HG03097 (cell line): ENCODE measurements at regions not wholly inside any gene's neighbourhood (a gene's known extent, or its start where the extent isn't known, plus 50 kb on each side); places are given as distances from the start of the nearest gene placed in this dataset.
"Not testable (repeated sequence)": the region's sequence is repeated elsewhere in the genome, so short reads cannot be mapped to it uniquely, and the experiment has no call there.

Experiments used
- ATAC-seq: cut with Tn5 transposase; IDR thresholded peaks from one replicate; pipeline ENCODE4 v1.9.1; 2021; ENCODE audit not compliant: unreplicated experiment, low FRiP score

GRCh38 chr1:190665045-190665444 lies 187.4 kb upstream of the BRINP3 start:
- no peak for ATAC-seq

DNA sequence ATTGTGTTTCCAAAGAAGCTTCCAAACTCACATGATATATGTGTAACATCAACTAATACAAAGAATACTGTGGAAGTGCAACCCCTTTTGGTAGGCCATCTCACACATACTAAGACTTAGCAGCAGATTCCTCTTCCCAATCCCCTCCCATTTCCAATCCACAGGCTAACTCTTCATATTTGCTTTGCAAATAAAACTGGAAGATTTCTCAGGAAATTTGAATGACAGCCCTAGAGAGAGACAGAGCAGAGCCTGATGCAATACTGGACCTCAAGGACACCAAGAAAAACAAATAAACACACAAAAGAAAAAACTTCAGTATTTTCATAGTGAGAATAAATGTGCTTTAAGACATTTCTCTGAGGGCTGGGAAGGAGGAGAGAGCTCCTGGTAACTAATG lies 190.2 kb upstream of the BRINP3 start:
- no peak for ATAC-seq

DNA sequence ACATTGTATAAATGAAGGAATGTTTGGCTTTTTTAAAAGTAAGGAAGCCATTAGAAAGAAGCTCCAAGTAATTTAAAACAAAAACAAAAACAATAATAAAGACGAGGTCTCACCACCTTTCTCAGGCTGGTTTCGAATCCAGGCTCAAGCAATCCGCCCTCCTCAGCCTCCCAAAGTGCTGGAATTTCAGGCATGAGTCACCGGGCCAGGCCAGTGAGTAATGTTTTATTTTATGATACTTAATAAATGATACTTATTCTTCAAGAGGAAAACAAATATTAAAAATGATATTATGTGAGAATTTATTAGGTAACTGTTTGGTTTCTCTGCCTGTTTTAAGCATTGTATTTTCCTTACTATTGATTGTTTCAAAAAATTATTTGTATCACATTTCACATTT lies 201.4 kb upstream of the BRINP3 start:
- ATAC-seq = no peak

DNA sequence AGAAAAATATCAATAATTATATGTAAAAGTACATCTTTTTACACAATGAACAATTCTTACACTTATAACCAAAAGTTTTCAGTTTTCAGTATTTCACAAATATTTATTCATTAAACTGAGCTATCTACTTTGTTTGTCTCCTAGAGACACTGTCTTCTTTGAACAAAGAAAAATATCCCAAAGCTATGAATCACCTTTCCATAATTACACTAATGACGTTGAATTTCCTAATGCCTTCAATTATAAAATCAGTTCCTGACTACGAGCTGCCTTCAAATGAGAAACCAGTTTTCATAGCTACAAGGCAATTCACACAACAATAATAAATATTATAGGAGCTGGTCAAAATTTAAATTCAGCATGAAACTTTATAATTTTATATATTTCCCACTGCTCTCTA lies 201.8 kb upstream of the BRINP3 start:
- no peak for ATAC-seq

GRCh38 chr1:190679983-190680382 lies 202.3 kb upstream of the BRINP3 start:
- no peak for ATAC-seq

DNA sequence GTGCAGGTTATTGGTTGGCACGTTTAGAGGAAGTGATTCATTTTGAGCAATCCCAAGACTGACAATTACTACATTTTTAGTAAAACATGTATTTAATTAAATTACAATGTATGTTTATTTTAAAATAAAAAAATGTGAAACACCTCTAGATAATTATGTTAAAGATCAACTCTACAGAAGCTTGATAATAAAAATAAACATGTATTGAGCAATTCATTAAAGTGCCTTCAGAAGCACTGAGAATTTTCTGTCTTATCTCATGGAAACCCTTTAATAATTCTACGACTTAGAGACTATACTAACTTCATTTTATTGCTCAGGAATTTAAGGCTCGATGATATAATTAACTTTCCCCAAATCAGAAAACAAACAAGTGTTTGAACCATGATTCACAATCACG lies 208.0 kb upstream of the BRINP3 start:
- ATAC-seq = no peak

DNA sequence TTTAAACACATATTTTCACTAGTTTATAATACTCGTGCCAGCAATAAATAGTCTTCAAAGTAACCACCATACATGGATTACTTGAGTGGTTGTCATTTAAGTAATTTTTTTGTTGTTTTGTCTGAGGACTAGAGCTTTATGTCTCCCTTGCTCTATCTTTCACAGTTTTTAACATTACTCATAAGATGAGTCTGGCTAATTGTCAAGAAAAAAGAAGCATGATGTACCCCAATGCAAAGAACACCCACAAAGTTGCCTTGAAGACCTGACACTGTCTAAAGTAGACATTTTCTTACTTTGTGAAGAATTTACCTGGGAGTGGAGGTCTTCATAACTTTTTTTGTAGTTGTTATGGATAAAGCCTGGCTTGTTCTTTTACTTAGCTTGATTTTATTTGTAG lies 210.4 kb upstream of the BRINP3 start:
- ATAC-seq = no peak

DNA sequence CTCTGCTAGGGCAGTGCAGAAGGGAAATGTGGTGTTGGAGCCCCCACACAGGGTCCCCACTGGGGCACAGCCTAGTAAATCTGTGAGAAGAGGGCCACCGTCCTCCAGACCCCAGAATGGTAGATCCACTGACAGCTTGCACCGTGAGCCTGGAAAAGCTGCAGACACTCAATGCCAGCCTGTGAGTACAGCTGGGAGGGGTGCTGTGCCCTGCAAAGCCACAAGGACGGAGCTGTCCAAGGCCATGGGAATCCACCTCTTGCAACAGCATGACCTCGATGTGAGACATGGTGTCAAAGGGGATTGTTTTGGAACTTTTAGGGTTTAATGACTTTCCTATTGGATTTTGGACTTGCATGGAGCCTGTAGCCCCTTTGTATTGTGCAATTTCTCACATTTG lies 220.8 kb upstream of the BRINP3 start:
- ATAC-seq = not testable (repeated sequence)

- no peak for ATAC-seq
These were observed 221.5 kb upstream of the BRINP3 start for GRCh38 chr1:190699165-190699564.

DNA sequence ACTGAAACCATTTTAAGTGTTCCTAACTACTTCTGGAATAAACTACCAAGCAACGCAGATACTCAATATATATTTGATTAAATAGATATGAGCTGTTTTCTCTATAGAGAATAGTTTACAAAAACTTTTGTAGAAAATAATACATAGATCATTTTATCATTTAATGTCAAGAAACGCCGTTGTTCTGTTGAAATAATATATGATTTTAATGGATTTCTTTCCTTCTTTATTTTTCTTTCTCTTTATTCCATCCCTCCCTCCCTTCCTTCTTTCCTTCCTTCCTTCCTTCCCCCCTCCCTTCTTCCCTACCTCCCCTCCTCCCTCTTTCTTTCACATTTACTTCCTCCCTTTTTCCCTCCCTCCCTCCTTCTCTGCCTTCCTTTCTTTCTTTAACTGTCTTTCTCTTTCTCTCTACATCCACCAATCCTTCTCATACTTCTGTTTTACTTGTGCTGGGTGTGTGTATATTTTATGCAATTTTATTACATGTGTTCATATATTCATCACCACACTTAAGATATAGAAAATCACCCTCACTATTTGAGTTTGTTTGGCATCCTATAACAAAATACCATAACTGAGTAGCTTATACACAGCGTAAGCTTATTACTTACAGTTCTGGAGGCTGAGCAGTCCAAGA lies 230.9 kb upstream of the BRINP3 start:
- ATAC-seq = no peak

DNA sequence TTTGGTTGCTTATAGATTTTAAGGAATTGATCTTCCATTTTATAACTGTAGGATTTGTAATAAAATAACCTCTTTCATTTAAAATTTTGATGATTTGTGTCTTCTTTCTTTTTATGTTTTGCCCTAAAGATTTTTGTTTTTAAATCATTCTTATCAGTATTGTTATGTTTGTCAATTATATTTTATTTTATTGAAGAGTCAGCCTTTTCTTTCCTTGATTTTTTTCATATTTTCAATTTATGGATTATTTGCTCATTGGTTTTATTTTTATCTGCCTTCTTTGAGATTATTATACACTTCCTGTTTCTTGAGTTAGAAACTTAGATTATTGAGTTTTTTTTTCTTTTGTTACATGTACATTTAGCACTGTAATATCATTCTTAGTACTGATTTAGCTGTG lies 233.4 kb upstream of the BRINP3 start:
- ATAC-seq = no peak

GRCh38 chr1:190717055-190717454 lies 239.4 kb upstream of the BRINP3 start:
- no peak for ATAC-seq

GRCh38 chr1:190736971-190737590 lies 259.4 kb upstream of the BRINP3 start:
- no peak for ATAC-seq

DNA sequence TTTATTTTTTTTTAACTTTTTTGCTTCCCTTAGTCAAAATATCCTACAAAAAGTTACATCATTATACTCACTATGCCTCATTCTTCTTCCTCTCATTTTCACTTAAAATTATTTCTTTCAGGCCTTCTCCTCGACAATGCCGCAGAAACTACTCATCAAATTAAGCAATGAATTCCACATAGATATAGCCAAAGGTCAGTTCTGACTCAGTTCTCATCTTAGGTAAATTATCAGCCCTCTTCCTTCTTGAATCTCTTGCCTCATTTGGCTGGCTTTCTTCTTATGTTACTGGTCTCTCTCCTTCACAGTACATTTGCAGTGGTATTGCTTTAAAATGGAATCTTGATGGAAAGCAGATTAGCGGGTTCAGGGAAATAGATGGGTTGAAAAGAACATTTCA lies 260.7 kb upstream of the BRINP3 start:
- no peak for ATAC-seq

- no peak for ATAC-seq
These were observed 262.3 kb upstream of the BRINP3 start for GRCh38 chr1:190739926-190740325.

- no peak for ATAC-seq
These were observed 270.0 kb upstream of the BRINP3 start for GRCh38 chr1:190747704-190748103.

DNA sequence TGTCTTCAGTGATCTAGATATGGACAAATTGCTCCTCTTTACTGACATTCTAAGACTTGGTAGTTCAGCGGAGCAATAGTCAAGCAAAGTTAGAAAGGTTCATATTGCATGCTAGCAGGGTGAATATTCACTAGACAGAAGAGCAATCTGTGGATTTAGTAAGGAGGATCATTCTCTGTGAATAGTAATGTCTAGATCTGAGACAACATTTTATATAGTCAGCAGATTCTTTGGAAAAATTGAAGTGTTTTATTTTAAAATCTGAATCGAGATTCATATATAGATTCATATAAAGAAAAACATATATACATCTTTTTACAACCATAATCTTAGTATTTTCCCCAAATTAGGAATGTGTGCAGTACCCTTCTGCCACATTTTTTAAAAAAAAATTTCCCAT lies 274.5 kb upstream of the BRINP3 start:
- ATAC-seq = no peak

DNA sequence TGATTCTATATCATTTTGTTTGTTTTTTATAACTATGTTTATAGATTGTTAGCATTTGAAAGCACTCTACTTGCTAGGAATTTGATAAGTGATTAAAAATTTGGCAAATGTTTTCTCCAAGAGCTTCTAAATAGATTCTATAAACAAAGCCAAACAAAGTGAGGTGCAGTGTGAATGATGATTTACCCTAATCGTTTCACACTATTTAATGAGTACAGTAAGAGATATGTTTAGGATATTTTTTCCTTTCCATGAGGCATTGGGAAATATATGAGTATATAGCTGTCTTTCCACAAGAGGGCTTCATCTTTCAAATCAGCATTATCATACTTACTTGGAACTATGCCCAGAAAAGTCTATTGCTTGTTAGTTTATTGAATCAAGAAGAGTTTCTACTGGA lies 277.0 kb upstream of the BRINP3 start:
- ATAC-seq = no peak

GRCh38 chr1:190759807-190760206 lies 282.1 kb upstream of the BRINP3 start:
- ATAC-seq = no peak

GRCh38 chr1:190762325-190762724 lies 284.7 kb upstream of the BRINP3 start:
- ATAC-seq = no peak

GRCh38 chr1:190792873-190793272 lies 315.2 kb upstream of the BRINP3 start:
- no peak for ATAC-seq

DNA sequence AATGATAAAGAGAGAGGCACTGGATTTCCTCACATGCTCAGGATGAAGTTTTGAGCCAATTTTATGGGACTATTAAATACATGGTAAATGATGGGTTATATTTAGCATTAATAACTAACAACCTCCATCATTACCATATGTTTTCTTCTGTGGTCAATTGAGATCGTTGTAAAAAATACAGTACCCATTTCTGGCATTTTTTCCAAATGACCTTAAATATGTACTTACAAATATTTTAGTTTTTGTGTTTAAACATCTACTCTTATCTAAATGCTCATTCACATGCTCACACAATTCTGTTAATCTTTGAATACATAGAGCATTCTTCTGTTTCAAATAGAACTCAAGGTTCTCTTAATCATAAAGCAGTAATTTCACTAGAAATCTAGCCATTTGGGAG lies 330.0 kb upstream of the BRINP3 start:
- ATAC-seq = no peak

DNA sequence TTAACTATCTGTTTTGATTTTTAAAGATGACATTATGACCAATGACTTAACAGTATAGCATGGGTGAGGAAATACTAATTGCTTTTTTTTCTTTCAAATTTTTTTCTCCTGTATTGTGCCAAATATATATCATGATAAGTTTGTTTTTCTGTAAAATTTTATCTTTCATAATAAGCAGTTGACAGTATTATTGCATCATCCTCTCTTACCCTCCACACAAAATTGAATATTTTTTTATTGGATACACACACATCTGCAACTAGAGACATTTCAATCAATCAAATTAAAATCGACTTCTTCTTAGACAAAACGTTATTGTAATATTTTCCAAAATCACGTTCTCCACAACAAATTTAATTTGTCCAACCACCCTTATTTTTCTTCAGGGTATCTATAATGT lies 330.4 kb upstream of the BRINP3 start:
- ATAC-seq = no peak
